22Rv1 (cell line): ENCODE measurements at regions not wholly inside any gene's neighbourhood (a gene's known extent, or its start where the extent isn't known, plus 50 kb on each side); places are given as distances from the start of the nearest gene placed in this dataset.
"Not testable (repeated sequence)": the region's sequence is repeated elsewhere in the genome, so short reads cannot be mapped to it uniquely, and the experiment has no call there.

Experiments used
- CTCF ChIP-seq: fragments of 450-650 bp; IDR thresholded peaks from 2 replicates; pipeline ENCODE4 v1.5.1; 2017; ENCODE audit warnings: mild to moderate bottlenecking
- ZFX ChIP-seq: fragments of 450-650 bp; IDR thresholded peaks from 2 replicates; pipeline ENCODE4 v1.6.1; 2017; ENCODE audit warnings: antibody characterized with exemption, borderline replicate concordance

GRCh38 chr1:812535-813127 is 111.1 kb upstream of the SAMD11 start:
- TF ChIP-seq CTCF, ZFX: not testable (repeated sequence)
